ENCODE measurements at regions not wholly inside any gene's neighbourhood (a gene's known extent, or its start where the extent isn't known, plus 50 kb on each side); places are given as distances from the start of the nearest gene placed in this dataset.
A peak's percentile ranks its signal among the peaks of the same experiment; 100 is the strongest.
"Not testable (repeated sequence)": the region's sequence is repeated elsewhere in the genome, so short reads cannot be mapped to it uniquely, and the experiment has no call there.

DNA sequence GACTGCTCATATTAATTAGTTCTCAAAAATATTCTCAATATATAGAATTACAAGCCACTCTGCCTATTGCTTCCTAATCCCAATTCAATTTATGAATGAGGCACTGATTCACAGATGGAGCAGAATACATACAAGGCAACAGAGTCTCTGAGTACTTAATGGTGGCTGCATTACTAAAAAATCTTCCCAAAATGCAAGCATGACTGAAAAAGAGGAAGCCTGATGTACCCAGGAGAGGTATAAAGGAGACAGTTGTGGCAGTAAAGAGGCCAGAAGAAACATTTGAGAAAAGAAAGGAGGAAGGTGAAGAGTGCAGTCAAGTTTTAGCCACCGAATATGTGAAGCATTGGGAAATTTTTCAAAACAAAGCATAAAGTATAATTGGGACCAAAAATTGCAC, 163.2 kb upstream of the INTU start:
- ATAC-seq (ENCODE audit: low FRiP score in 2 of 2), result no peak
- H3K36me3 ChIP-seq, result no peaks in the 10 kb centered on the region

DNA sequence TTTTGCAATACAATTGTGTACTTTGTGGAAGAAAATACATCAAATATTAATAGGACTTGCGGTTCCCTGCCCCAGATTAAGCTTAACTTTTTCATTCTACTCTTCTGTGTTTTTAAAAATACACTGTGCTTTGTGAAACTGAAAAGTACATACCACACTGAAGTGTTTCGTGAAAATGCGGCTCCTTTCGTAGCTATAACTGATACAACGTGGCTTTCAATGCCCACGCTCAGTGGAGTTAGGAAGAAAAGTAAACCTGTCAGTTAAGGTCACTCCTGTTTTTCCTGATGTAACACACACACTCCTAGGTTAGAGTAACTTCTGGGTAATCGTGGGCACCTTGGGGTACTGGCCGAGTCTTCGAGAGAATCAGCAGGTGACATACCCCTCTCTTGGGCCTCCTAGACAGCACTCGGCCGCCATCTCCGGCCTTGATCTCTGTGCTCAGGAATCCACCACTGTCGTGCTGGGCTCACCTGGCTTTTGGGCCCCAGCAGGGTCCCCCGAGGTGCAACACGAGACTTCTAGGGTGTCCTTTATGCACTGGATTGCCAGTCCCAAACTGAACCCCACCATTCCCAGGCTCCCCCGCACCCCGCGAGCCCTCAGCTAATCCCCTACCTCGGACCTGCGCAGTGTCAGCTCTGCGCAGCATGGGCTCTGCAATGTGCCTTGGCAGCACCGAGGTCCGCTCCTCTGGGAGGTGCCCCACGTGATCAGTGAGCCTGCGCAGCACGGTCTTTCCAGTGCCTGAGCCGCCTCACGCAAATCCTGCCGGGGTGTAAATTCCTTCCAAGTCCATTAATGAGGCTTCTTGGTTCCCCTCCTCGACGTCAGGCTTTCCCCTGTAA, 162.6 kb upstream of the INTU start:
- Histone ChIP-seq H3K4me3 (no peak overlapping the region), H3K27me3 (no peaks in the 10 kb centered on the region), H3K4me1 (no peaks in the 10 kb centered on the region), H3K27ac (no peak overlapping the region), H3K36me3 (no peaks in the 10 kb centered on the region), H3K9me3 (peaks cover 0 to 4% (median 0%) of the 10 kb centered on the region in 4 donors)
- ATAC-seq (ENCODE audit: low FRiP score in 2 of 2), result peak in 1 of 2 donors; percentile 40
- TF ChIP-seq, protein P1, sequence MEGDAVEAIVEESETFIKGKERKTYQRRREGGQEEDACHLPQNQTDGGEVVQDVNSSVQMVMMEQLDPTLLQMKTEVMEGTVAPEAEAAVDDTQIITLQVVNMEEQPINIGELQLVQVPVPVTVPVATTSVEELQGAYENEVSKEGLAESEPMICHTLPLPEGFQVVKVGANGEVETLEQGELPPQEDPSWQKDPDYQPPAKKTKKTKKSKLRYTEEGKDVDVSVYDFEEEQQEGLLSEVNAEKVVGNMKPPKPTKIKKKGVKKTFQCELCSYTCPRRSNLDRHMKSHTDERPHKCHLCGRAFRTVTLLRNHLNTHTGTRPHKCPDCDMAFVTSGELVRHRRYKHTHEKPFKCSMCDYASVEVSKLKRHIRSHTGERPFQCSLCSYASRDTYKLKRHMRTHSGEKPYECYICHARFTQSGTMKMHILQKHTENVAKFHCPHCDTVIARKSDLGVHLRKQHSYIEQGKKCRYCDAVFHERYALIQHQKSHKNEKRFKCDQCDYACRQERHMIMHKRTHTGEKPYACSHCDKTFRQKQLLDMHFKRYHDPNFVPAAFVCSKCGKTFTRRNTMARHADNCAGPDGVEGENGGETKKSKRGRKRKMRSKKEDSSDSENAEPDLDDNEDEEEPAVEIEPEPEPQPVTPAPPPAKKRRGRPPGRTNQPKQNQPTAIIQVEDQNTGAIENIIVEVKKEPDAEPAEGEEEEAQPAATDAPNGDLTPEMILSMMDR (IDR thresholded peaks at IDR 0.05), result no peak
- DNase-seq, result peak in 1 of 2 donors; percentile 74
- WGBS, 2 donors, result 93 to 94% methylated on average over 28 to 31 of the region's 31 CpGs

More for the DNA sequence above, 163.2 kb upstream of the INTU start:
- no peak overlapping the region for H3K27ac ChIP-seq
- WGBS, 2 donors, result 67 to 89% methylated on average over 1 of the region's 1 CpG
- H3K4me1 ChIP-seq, result no peaks in the 10 kb centered on the region
- H3K27me3 ChIP-seq, result no peaks in the 10 kb centered on the region
- no peak overlapping the region for H3K4me3 ChIP-seq
- H3K9me3 ChIP-seq, result peaks cover 0 to 4% (median 0%) of the 10 kb centered on the region in 4 donors
- TF ChIP-seq, protein P1 (IDR thresholded peaks at IDR 0.05), result no peak
- DNase-seq, result no peak

DNA sequence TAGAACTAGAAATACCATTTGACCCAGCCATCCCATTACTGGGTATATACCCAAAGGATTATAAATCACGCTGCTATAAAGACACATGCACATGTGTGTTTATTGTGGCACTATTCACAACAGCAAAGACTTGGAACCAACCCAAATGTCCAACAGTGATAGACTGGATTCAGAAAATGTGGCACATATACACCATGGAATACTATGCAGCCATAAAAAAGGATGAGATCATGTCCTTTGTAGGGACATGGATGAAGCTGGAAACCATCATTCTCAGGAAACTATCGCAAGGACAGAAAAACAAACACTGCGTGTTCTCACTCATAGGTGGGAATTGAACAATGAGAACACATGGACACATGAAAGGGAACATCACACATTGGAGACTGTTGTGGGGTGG, 154.5 kb upstream of the INTU start:
- WGBS, 2 donors, result 97 to 98% methylated on average over 3 of the region's 3 CpGs
- H3K27me3 ChIP-seq; H3K4me3 ChIP-seq; DNase-seq; H3K4me1 ChIP-seq; H3K36me3 ChIP-seq; ATAC-seq (ENCODE audit: low FRiP score in 2 of 2); H3K9me3 ChIP-seq; H3K27ac ChIP-seq: not testable (repeated sequence)

DNA sequence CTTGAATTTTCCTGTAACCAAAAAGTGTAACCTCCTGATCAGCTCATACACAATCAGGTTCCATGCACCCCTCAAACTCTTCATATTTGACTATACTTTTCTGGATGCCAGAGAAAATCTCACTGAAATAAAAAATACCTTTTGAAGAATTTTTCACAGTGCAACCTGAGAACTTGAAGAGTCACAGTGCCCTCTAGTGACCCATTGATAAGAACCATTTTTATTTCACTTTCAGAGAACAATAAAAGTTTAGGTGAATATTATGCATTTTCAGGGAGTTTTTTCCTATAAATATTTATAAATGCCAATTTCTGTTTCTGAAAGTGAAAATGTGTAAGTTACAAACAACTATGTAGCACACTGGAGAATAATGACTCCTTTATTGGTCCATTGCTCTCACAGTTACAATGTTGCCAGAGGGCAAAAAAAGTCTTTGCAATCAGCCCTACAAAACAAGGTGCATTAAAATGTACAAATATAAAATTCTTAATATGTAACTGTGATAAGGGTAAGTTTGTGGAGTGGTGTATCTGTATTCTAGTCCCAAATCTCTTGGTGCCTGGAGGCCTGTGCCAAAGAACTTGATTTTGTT, 153.6 kb upstream of the INTU start:
- no peak overlapping the region for H3K4me3 ChIP-seq
- ATAC-seq (ENCODE audit: low FRiP score in 2 of 2) (no peak), DNase-seq (no peak)
- no peaks in the 10 kb centered on the region for H3K27me3 ChIP-seq
- H3K9me3 ChIP-seq, result no peaks in the 10 kb centered on the region
- no peaks in the 10 kb centered on the region for H3K4me1 ChIP-seq
- no peak for TF ChIP-seq EP300 (IDR thresholded peaks at IDR 0.05)
- TF ChIP-seq, protein P1 (IDR thresholded peaks at IDR 0.05), result peak in 4 of 6 experiments; percentile 7 to 29 (median 22)
- no peak overlapping the region for H3K27ac ChIP-seq
- H3K36me3 ChIP-seq, result no peaks in the 10 kb centered on the region

DNA sequence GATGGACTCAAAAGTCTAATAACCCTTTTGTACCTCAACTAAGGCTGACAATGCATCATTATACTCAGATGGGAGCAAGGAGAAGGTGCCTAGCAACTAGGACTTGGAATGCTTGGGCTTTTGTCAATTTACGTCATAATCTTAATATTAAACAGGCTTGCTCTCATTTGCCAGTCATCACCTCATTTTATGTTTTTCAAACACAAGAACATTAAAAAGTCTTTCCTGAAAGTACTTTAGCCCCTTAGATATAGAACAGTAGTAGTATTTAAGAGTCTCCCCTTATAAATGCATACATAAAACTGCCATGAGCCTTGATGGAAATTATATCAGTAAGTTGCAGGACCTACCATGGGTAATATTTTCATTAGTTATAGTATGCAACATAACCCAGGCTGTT, 150.7 kb upstream of the INTU start:
- no peak for TF ChIP-seq EP300 (IDR thresholded peaks at IDR 0.05)
- no peak for TF ChIP-seq POLR2A (IDR thresholded peaks at IDR 0.05)
- TF ChIP-seq, protein P1 (IDR thresholded peaks at IDR 0.05), result no peak
- TF ChIP-seq POLR2AphosphoS5 (IDR thresholded peaks at IDR 0.05), result no peak
- no peaks in the 10 kb centered on the region for H3K4me1 ChIP-seq
- no peaks in the 10 kb centered on the region for H3K9me3 ChIP-seq
- H3K4me3 ChIP-seq, result no peak overlapping the region
- H3K27ac ChIP-seq, result no peak overlapping the region
- ATAC-seq (ENCODE audit: low FRiP score in 2 of 2) (no peak), DNase-seq (no peak)
- no peaks in the 10 kb centered on the region for H3K27me3 ChIP-seq
- 78 to 90% methylated on average over 1 of the region's 1 CpG for WGBS, 2 donors
- H3K36me3 ChIP-seq, result no peaks in the 10 kb centered on the region
